ENCODE measurements at regions not wholly inside any gene's neighbourhood (a gene's known extent, or its start where the extent isn't known, plus 50 kb on each side); places are given as distances from the start of the nearest gene placed in this dataset.
A peak's percentile ranks its signal among the peaks of the same experiment; 100 is the strongest.

DNA sequence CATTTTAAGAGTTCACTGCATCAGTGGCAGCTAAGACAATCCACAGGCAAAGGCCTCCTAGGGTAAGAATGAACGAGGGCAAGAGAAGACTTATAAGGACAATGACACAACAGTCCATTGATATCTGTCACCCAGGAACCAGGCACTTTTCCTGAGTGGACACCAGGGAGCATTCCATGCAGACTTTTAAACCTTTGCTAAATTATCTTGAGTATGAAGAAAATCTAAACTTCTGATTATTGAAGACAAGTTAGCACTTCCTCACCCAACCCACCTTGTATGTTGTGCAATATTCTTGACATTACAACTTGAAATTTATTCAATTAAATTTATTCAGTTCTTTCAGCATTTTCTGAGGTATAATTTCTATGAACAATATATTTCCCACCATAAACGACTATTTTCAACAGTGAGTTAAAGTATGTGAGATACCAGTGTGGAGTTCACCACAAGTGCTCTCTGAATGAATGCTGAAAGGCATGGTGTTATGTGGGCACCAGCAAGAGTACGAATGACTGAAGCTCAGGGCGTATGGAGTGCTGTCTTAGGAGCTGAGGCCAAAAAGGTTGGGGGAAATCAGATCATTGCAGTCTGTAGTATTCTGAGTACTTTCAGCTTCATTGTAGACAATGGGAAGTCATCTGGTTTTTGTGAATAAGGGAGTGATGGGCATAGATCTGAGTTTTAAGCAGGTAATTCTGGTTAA lies 124.3 kb upstream of the LMNTD1 start:
- TF ChIP-seq POLR2A (IDR thresholded peaks at IDR 0.05) = no peak
- TF ChIP-seq, protein P1, sequence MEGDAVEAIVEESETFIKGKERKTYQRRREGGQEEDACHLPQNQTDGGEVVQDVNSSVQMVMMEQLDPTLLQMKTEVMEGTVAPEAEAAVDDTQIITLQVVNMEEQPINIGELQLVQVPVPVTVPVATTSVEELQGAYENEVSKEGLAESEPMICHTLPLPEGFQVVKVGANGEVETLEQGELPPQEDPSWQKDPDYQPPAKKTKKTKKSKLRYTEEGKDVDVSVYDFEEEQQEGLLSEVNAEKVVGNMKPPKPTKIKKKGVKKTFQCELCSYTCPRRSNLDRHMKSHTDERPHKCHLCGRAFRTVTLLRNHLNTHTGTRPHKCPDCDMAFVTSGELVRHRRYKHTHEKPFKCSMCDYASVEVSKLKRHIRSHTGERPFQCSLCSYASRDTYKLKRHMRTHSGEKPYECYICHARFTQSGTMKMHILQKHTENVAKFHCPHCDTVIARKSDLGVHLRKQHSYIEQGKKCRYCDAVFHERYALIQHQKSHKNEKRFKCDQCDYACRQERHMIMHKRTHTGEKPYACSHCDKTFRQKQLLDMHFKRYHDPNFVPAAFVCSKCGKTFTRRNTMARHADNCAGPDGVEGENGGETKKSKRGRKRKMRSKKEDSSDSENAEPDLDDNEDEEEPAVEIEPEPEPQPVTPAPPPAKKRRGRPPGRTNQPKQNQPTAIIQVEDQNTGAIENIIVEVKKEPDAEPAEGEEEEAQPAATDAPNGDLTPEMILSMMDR (IDR thresholded peaks at IDR 0.05) = peak in 3 of 6 experiments; percentile 30 to 55 (median 50)

All from adrenal gland (tissue), 5 donors.